AG04450 (cell line): ENCODE measurements at regions not wholly inside any gene's neighbourhood (a gene's known extent, or its start where the extent isn't known, plus 50 kb on each side); places are given as distances from the start of the nearest gene placed in this dataset.
A peak's percentile ranks its signal among the peaks of the same experiment; 100 is the strongest.

ENCODE experiments used
- CTCF ChIA-PET: fragments of 300-600, 350-600 bp; formaldehyde crosslinking; extraction: SDS; loops from one replicate; lab custom pipeline; 2022; ENCODE audit warnings: antibody characterized with exemption, inconsistent platforms; lab: Charles Lee
- POLR2A ChIA-PET: fragments of 350-600 bp; formaldehyde crosslinking; extraction: SDS; loops from one replicate; lab custom pipeline; 2021; ENCODE audit warnings: antibody characterized with exemption, inconsistent platforms; lab: Yijun Ruan, JAX
- DNase-seq: peaks from one replicate; pipeline ENCODE4 v3.0.0-alpha.2; 2011; ENCODE audit warnings: low read depth, low spot score
- H3K27ac ChIP-seq: one replicate; pipeline ENCODE4 v1.5.1; 2012; ENCODE audit warnings: low read depth, low read length, control low read depth
- H3K27me3 ChIP-seq: one replicate; pipeline ENCODE4 v1.6.0; 2012; ENCODE audit warnings: low read length; ENCODE audit not compliant: control insufficient read depth, insufficient read depth
- H3K4me3 ChIP-seq: 2 replicates; pipeline ENCODE4 v1.5.1; 2011; ENCODE audit warnings: mild to moderate bottlenecking, low read depth, low read length, control low read depth
- H3K9me3 ChIP-seq: 2 replicates; pipeline ENCODE4 v1.5.1; 2012; ENCODE audit warnings: low read length; ENCODE audit not compliant: control insufficient read depth, insufficient read depth
- TF ChIP-seq, protein P1 (sequence below): IDR thresholded peaks from 2 replicates; pipeline ENCODE4 v1.5.1; 2011; ENCODE audit warnings: low read depth, low read length, control low read depth, inconsistent platforms

DNA sequence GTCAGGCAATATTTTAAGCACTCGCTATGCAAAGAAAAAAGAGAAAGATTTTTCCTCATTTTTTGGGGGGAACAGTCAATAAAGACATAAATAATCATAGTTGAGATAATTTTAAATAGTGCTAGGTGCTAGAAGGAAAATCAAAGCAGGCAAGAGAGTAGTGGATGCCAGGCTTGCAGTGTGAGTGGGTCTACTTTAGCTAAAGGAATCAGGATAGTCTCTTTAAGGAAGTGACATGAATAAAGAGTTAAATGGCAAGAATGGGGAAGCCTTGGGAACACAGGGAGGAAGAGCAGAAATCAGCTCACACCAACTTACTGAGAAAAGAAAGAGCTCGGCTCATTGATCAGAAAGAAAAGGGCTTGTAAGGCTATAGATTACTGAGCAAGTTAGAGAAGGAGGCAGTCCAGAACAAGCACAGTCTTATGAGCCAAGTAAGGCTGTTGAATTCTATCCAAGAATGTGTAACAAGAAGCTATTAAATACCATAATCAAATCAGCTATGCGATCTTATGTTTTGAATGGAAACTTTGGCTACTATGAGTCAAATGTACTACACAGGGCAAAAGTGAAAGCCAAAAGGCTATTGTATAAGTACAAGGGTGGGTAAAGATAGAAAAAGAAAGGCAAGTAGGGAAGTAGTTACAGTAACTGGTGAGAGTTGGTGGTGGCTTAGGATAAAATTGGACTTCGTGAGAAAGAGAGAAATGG, 833.8 kb upstream of the PIK3C3 start:
- CTCF ChIA-PET = no interaction called here
- TF ChIP-seq, protein P1, sequence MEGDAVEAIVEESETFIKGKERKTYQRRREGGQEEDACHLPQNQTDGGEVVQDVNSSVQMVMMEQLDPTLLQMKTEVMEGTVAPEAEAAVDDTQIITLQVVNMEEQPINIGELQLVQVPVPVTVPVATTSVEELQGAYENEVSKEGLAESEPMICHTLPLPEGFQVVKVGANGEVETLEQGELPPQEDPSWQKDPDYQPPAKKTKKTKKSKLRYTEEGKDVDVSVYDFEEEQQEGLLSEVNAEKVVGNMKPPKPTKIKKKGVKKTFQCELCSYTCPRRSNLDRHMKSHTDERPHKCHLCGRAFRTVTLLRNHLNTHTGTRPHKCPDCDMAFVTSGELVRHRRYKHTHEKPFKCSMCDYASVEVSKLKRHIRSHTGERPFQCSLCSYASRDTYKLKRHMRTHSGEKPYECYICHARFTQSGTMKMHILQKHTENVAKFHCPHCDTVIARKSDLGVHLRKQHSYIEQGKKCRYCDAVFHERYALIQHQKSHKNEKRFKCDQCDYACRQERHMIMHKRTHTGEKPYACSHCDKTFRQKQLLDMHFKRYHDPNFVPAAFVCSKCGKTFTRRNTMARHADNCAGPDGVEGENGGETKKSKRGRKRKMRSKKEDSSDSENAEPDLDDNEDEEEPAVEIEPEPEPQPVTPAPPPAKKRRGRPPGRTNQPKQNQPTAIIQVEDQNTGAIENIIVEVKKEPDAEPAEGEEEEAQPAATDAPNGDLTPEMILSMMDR = no peak
- Histone ChIP-seq H3K4me3 (no peak overlapping the region), H3K27ac (no peak overlapping the region), H3K9me3 (no peaks in the 10 kb centered on the region), H3K27me3 (no peaks in the 10 kb centered on the region)
- POLR2A ChIA-PET = no interaction called here
- peak; percentile 30 for DNase-seq

DNA sequence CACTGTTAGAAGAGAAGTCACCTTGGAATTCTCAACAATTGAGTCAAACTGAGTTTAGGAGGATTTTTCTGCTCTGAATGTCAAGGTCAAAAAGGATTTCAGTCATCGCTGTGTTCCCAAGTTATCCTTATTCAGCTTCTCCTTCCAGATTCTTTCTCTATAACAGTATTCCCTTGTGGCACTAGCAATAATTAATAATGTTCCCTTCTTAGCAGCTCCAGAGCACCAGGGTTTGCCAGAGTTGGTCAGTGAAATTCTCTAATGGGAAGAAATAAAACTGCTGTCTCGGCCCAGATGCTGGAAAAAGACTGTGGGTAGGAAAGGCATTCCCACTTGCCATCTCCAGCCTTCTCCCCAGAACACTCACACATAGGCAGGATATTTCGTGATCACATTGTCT, 836.0 kb upstream of the PIK3C3 start:
- TF ChIP-seq, protein P1 = no peak
- DNase-seq = no peak
- ChIA-PET POLR2A (no interaction called here), CTCF (no interaction called here)
- H3K4me3 ChIP-seq = no peak overlapping the region
- H3K27ac ChIP-seq = no peak overlapping the region
- H3K9me3 ChIP-seq = no peaks in the 10 kb centered on the region
- H3K27me3 ChIP-seq = no peaks in the 10 kb centered on the region

DNA sequence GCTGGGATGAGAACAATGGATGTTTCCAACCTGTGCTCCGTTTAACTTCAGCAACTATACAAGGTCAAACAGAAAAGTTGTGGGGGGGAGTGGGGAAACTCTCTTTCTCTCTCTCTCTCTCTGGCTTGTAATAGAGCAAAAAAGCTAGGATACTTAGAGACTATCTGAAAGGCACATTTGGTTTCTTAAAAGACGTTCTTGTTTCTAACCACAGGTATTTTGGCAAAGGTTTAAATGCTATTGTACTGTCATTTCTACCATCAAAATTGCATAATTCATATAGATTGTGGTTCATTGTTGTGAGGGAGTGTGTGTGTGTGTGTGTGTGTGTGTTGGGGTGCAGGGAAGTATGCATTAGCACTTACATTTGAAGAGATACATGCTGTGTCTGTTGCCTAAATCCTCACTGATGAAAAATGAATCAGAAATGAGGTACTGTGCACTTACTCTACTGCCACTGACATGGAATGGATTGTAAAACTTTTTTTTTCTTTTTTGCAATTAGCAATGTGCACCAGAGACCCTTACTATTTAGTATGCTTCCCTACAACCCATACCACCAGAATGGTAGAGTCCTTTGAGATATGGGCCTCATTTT, 841.0 kb upstream of the PIK3C3 start:
- no peaks in the 10 kb centered on the region for H3K9me3 ChIP-seq
- POLR2A ChIA-PET = no interaction called here
- CTCF ChIA-PET = no interaction called here

DNA sequence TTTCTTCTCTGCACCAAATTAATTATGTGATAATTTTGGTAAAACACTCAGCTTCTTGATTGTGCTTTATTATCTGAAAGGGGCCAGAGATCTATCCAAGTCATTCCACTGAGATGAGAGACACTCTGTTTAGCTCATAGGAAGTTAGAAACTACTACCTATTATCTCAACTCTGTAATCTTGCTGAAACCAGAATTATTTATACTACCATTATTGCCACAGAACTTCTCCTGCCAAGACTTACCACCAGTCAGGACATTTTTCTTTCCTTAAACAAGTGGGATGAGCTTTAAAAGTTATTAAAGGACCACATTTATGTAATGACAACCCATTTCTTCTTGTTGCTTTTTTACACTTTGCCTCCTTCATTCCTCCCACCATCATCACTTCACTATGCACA, 855.6 kb upstream of the PIK3C3 start:
- Histone ChIP-seq H3K9me3 (no peaks in the 10 kb centered on the region), H3K27me3 (no peaks in the 10 kb centered on the region), H3K4me3 (no peak overlapping the region), H3K27ac (no peak overlapping the region)
- CTCF ChIA-PET = no interaction called here
- TF ChIP-seq, protein P1 = no peak
- POLR2A ChIA-PET = no interaction called here
- no peak for DNase-seq

More for the DNA sequence above, 841.0 kb upstream of the PIK3C3 start:
- DNase-seq = no peak
- H3K27ac ChIP-seq = no peak overlapping the region
- H3K4me3 ChIP-seq = no peak overlapping the region
- TF ChIP-seq, protein P1 = no peak
- H3K27me3 ChIP-seq = no peaks in the 10 kb centered on the region

DNA sequence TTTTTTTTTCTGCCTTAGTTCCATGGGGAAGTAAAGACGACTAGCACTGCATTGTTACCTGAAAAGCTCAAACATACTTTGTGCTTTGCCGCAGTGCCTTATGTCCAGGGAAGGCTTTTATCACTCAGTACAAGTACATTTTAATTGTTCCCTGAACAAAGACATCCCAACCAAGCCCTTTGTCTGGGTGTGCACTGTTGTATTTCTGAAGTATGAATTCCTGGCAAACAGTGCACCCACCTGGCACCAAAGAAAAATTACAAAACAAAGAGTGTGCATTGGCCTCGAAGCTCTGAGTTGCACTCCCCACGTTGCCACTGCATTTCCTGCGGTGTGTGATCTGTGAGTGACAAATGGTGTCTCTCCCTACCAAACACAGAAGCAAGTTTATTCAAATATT, 858.5 kb upstream of the PIK3C3 start:
- TF ChIP-seq, protein P1 = peak; percentile 37
- no peak overlapping the region for H3K4me3 ChIP-seq
- no peak for DNase-seq
- CTCF ChIA-PET = interaction anchor here (0.6 to 2.2 kb wide), 3 partner anchors 69 to 543 kb away, joined by 3 to 5 read pairs (median 3); no protein-coding TSS in a partner anchor
- POLR2A ChIA-PET = no interaction called here
- H3K9me3 ChIP-seq = no peaks in the 10 kb centered on the region
- no peaks in the 10 kb centered on the region for H3K27me3 ChIP-seq
- H3K27ac ChIP-seq = no peak overlapping the region
